Mammary epithelial cell (primary cell): ENCODE measurements at regions not wholly inside any gene's neighbourhood (a gene's known extent, or its start where the extent isn't known, plus 50 kb on each side); places are given as distances from the start of the nearest gene placed in this dataset.

Source experiments
- CTCF ChIP-seq, 2 donors: IDR thresholded peaks in 1 of 2; conservative IDR thresholded peaks in 1 of 2; 2 replicates each; pipeline ENCODE4 v1.5.1; 2011 to 2012; ENCODE audit warnings: inconsistent platforms in 2 of 2, low read length in 2 of 2, mild to moderate bottlenecking in 2 of 2, control low read depth in 1 of 2, low read depth in 1 of 2; ENCODE audit not compliant: insufficient read depth in 1 of 2; ENCODE audit errors: extremely low read depth in 1 of 2
- EZH2 ChIP-seq: IDR thresholded peaks from 2 replicates; pipeline ENCODE4 v1.6.1; 2012; ENCODE audit warnings: low read length, inconsistent platforms, borderline replicate concordance

DNA sequence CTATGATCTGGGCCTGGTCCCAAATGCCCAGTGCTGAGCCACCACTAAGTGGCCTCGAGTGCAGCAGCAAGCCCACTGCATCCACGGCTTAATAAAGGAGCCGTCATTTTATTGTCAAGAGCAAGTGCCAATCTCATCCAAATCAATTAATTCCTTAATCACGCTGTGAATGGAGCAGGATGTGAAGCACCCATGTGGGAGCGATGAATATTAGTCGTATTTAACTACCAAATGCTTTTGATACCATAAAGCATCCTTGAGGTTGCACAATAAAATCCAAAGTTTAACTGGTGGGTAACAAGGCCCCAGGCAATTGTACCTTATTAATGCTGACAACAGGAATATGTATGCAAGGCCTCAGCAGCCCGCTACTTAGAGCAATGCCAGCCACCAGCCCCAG lies 226.0 kb upstream of the C16orf82 start:
- TF ChIP-seq CTCF (conservative IDR thresholded peaks at IDR 0.05 in 1 of 2, IDR thresholded peaks at IDR 0.05 in 1 of 2; ENCODE audit: extremely low read depth in 1 of 2, insufficient read depth in 1 of 2, low read depth in 1 of 2, low read length in 2 of 2) (no peak), EZH2 (no peak)
